ENCODE measurements at regions not wholly inside any gene's neighbourhood (a gene's known extent, or its start where the extent isn't known, plus 50 kb on each side); places are given as distances from the start of the nearest gene placed in this dataset.
"Not testable (repeated sequence)": the region's sequence is repeated elsewhere in the genome, so short reads cannot be mapped to it uniquely, and the experiment has no call there.

DNA sequence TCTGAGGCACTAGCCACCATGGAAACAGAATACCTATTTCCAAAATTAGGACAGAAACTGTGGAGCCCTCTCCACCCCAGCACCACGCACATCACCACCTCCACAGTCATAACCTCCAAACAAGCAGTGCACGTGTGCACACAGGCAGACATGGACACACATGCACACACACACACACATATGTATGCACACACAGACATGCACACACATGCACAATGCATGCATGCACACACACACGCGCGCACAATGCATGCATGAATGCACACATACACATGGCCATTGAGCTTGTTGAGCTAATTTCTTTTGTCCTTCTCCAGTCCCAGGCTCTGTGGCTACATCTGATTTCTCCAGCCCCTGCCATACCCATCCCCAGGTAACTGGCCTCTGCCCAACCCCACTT, 161.6 kb upstream of the EPB41L3 start:
- Histone ChIP-seq H4K20me1 (ENCODE audit: insufficient read depth, low read length) (no peaks in the 10 kb centered on the region), H3K4me3 (ENCODE audit: low read length) (no peak overlapping the region), H3K27me3 (replicated peaks; ENCODE audit: insufficient read depth, low read length) (no peaks in the 10 kb centered on the region), H3K9me3 (replicated peaks; ENCODE audit: insufficient read depth, low read length) (no peaks in the 10 kb centered on the region), H3K27ac (ENCODE audit: low read length) (no peak overlapping the region), H2AFZ (ENCODE audit: low read length) (no peak overlapping the region), H3K4me1 (ENCODE audit: low read length) (no peaks in the 10 kb centered on the region), H3K9ac (ENCODE audit: low read length) (no peak overlapping the region), H3K4me2 (ENCODE audit: low read depth, low read length) (no peak overlapping the region), H3K36me3 (replicated peaks; ENCODE audit: insufficient read depth, low read length) (no peaks in the 10 kb centered on the region), H3F3A (ENCODE audit: insufficient read depth, low read length) (no peaks in the 10 kb centered on the region), H3K9me2 (replicated peaks; ENCODE audit: insufficient read depth, low read length) (no peaks in the 10 kb centered on the region), H3K79me2 (ENCODE audit: low read length) (no peaks in the 10 kb centered on the region)
- no peak for TF ChIP-seq EZH2 (optimal IDR thresholded peaks at IDR 0.05; ENCODE audit: low read depth, low read length)
- TF ChIP-seq, protein P1, sequence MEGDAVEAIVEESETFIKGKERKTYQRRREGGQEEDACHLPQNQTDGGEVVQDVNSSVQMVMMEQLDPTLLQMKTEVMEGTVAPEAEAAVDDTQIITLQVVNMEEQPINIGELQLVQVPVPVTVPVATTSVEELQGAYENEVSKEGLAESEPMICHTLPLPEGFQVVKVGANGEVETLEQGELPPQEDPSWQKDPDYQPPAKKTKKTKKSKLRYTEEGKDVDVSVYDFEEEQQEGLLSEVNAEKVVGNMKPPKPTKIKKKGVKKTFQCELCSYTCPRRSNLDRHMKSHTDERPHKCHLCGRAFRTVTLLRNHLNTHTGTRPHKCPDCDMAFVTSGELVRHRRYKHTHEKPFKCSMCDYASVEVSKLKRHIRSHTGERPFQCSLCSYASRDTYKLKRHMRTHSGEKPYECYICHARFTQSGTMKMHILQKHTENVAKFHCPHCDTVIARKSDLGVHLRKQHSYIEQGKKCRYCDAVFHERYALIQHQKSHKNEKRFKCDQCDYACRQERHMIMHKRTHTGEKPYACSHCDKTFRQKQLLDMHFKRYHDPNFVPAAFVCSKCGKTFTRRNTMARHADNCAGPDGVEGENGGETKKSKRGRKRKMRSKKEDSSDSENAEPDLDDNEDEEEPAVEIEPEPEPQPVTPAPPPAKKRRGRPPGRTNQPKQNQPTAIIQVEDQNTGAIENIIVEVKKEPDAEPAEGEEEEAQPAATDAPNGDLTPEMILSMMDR (IDR thresholded peaks at IDR 0.05; ENCODE audit: low read length), result no peak
- no peak for TF ChIP-seq EZH2phosphoT487 (IDR thresholded peaks at IDR 0.05; ENCODE audit: low read length)
- DNase-seq, result no peak

DNA sequence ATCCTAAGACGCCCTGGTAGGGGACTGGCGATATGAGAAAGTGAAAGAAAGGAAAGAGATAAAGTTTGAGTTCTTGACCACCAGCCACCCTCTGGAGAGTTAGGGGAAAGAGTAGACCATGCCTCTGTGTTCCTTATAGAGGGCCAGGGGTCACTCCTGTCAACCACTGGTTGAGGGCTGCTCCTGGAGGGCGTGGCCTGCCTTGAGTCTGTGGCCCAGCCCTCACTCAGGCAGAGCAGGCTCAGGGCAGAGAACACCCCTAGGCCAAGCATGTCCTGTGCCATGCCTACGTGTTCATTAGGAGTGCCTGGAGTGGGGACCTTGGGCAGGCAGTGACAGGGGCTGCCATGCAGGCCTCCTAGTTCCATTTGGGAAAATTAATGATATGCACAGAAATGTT, 161.1 kb upstream of the EPB41L3 start:
- no peak overlapping the region for H3K4me2 ChIP-seq (ENCODE audit: low read depth, low read length)
- H3K27ac ChIP-seq (ENCODE audit: low read length), result no peak overlapping the region
- DNase-seq, result no peak
- no peak overlapping the region for H2AFZ ChIP-seq (ENCODE audit: low read length)
- no peaks in the 10 kb centered on the region for H3K9me2 ChIP-seq (replicated peaks; ENCODE audit: insufficient read depth, low read length)
- H3K4me1 ChIP-seq (ENCODE audit: low read length), result no peaks in the 10 kb centered on the region
- no peaks in the 10 kb centered on the region for H3K27me3 ChIP-seq (replicated peaks; ENCODE audit: insufficient read depth, low read length)
- no peaks in the 10 kb centered on the region for H3F3A ChIP-seq (ENCODE audit: insufficient read depth, low read length)
- no peaks in the 10 kb centered on the region for H4K20me1 ChIP-seq (ENCODE audit: insufficient read depth, low read length)
- H3K36me3 ChIP-seq (replicated peaks; ENCODE audit: insufficient read depth, low read length), result no peaks in the 10 kb centered on the region
- no peak for TF ChIP-seq EZH2 (optimal IDR thresholded peaks at IDR 0.05; ENCODE audit: low read depth, low read length)
- TF ChIP-seq, protein P1 (IDR thresholded peaks at IDR 0.05; ENCODE audit: low read length), result no peak
- TF ChIP-seq EZH2phosphoT487 (IDR thresholded peaks at IDR 0.05; ENCODE audit: low read length), result no peak
- H3K9ac ChIP-seq (ENCODE audit: low read length), result no peak overlapping the region
- H3K79me2 ChIP-seq (ENCODE audit: low read length), result no peaks in the 10 kb centered on the region
- no peaks in the 10 kb centered on the region for H3K9me3 ChIP-seq (replicated peaks; ENCODE audit: insufficient read depth, low read length)
- H3K4me3 ChIP-seq (ENCODE audit: low read length), result no peak overlapping the region

DNA sequence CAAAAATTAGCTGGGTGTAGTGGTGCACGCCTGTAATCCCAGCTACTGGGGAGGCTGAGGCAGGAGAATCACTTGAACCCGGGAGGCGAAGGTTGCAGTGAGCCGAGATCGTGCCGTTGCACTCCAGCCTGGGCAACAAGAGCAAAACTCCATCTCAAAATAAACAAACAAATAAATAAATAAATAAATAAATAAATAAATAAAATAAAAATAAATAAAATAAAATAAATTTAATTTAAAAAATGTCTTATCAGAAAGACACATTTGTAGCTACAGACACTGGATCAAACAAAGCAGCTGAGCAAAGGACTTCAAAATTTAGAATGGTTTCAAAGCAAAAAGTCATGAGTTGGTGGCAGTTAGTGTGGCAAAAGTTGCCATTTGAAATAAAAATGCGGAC, 158.2 kb upstream of the EPB41L3 start:
- not testable (repeated sequence) for H4K20me1 ChIP-seq (ENCODE audit: insufficient read depth, low read length); H2AFZ ChIP-seq (ENCODE audit: low read length)

DNA sequence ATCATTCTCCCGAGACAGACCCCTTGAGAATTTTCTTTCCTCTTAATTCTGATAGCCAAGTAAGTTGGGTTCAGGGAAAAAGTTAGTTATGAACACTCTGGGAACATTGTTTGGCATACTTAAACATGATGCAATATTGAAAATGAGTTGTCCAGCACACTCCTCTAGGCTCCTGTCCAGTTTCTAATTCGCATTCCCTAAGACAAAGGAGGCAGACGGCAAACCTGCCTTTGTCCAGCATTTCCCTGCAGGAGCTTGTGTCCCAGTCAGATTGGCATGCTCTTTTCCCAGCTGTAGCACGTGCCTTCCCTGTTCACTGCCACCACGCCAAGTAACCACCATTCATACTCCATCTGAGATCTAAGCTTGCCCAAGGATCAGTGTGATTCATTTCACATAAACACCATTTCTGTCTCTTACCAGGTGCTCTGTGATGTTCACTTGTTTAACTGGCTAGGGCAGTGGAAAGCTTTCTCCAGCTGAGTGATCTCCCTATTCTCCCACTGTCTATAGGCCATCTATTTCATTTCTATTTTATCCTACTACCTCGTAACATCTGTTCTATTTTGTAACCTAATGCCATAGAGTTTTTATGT, 150.0 kb upstream of the EPB41L3 start:
- H3K27ac ChIP-seq (ENCODE audit: low read length), result no peak overlapping the region
- H2AFZ ChIP-seq (ENCODE audit: low read length), result no peak overlapping the region
- H3K36me3 ChIP-seq (replicated peaks; ENCODE audit: insufficient read depth, low read length), result no peaks in the 10 kb centered on the region
- DNase-seq, result no peak
- H3K27me3 ChIP-seq (replicated peaks; ENCODE audit: insufficient read depth, low read length), result no peaks in the 10 kb centered on the region
- H3K9me2 ChIP-seq (replicated peaks; ENCODE audit: insufficient read depth, low read length), result no peaks in the 10 kb centered on the region
- no peaks in the 10 kb centered on the region for H3F3A ChIP-seq (ENCODE audit: insufficient read depth, low read length)
- no peaks in the 10 kb centered on the region for H4K20me1 ChIP-seq (ENCODE audit: insufficient read depth, low read length)
- H3K9me3 ChIP-seq (replicated peaks; ENCODE audit: insufficient read depth, low read length), result no peaks in the 10 kb centered on the region
- H3K4me3 ChIP-seq (ENCODE audit: low read length), result no peak overlapping the region
- no peaks in the 10 kb centered on the region for H3K4me1 ChIP-seq (ENCODE audit: low read length)
- no peak overlapping the region for H3K9ac ChIP-seq (ENCODE audit: low read length)
- no peak overlapping the region for H3K4me2 ChIP-seq (ENCODE audit: low read depth, low read length)
- TF ChIP-seq EZH2phosphoT487 (IDR thresholded peaks at IDR 0.05; ENCODE audit: low read length) (no peak), EZH2 (optimal IDR thresholded peaks at IDR 0.05; ENCODE audit: low read depth, low read length) (no peak)
- TF ChIP-seq, protein P1 (IDR thresholded peaks at IDR 0.05; ENCODE audit: low read length), result no peak
- H3K79me2 ChIP-seq (ENCODE audit: low read length), result no peaks in the 10 kb centered on the region

More for the DNA sequence above, 158.2 kb upstream of the EPB41L3 start:
- not testable (repeated sequence) for DNase-seq; H3K4me1 ChIP-seq (ENCODE audit: low read length); H3K9ac ChIP-seq (ENCODE audit: low read length); H3K27me3 ChIP-seq (replicated peaks; ENCODE audit: insufficient read depth, low read length); H3K9me2 ChIP-seq (replicated peaks; ENCODE audit: insufficient read depth, low read length); H3K36me3 ChIP-seq (replicated peaks; ENCODE audit: insufficient read depth, low read length); H3K4me2 ChIP-seq (ENCODE audit: low read depth, low read length); H3F3A ChIP-seq (ENCODE audit: insufficient read depth, low read length); H3K27ac ChIP-seq (ENCODE audit: low read length); H3K4me3 ChIP-seq (ENCODE audit: low read length); H3K79me2 ChIP-seq (ENCODE audit: low read length); H3K9me3 ChIP-seq (replicated peaks; ENCODE audit: insufficient read depth, low read length)
